CD4-positive, CD25-positive, alpha-beta regulatory T cell (primary cell): ENCODE measurements at regions not wholly inside any gene's neighbourhood (a gene's known extent, or its start where the extent isn't known, plus 50 kb on each side); places are given as distances from the start of the nearest gene placed in this dataset.

Experiments
- ATAC-seq, 2 donors: fragments of 150-1000 bp; cut with Tn5 transposase; one replicate each; pipeline ENCODE4 v1.10.0; 2021; ENCODE audit warnings: low read depth in 2 of 2, moderate number of reproducible peaks in 2 of 2, moderate library complexity in 1 of 2
- DNase-seq, 3 donors: peaks; one replicate each; pipeline versions ENCODE4 v3.0.0 to v3.0.0-alpha.2; 2012 to 2022; ENCODE audit warnings: mixed read lengths in 1 of 3
- H3K27ac ChIP-seq: one replicate; pipeline ENCODE4 v1.7.0; 2013; ENCODE audit warnings: mild to moderate bottlenecking, low read length; ENCODE audit not compliant: insufficient read depth, poor library complexity, severe bottlenecking
- H3K27me3 ChIP-seq: one replicate; pipeline ENCODE4 v1.7.0; 2013; ENCODE audit warnings: low read length; ENCODE audit not compliant: control insufficient read depth, insufficient read depth
- H3K36me3 ChIP-seq: one replicate; pipeline ENCODE4 v1.7.0; 2013; ENCODE audit warnings: mild to moderate bottlenecking, low read length, moderate library complexity; ENCODE audit not compliant: control insufficient read depth, insufficient read depth
- H3K4me1 ChIP-seq: 2 replicates; pipeline ENCODE4 v1.7.0; 2013; ENCODE audit warnings: mild to moderate bottlenecking, low read length; ENCODE audit not compliant: insufficient read depth, control insufficient read depth, poor library complexity, severe bottlenecking
- H3K4me3 ChIP-seq: one replicate; pipeline ENCODE4 v1.7.0; 2013; ENCODE audit warnings: low read depth, mild to moderate bottlenecking, low read length, moderate library complexity
- H3K9me3 ChIP-seq, 2 experiments: 1 replicate in 1 of 2; 2 replicates in 1 of 2; pipeline ENCODE4 v1.7.0; 2013; ENCODE audit warnings: low read length in 2 of 2, mild to moderate bottlenecking in 1 of 2, moderate library complexity in 1 of 2; ENCODE audit not compliant: control insufficient read depth in 2 of 2
- H3K27ac Mint-ChIP-seq, 3 donors: one replicate each; pipeline ENCODE4 v1.8.0; 2020 to 2022; ENCODE audit warnings: mild to moderate bottlenecking in 3 of 3, mixed read lengths in 3 of 3, moderate library complexity in 2 of 3
- H3K27me3 Mint-ChIP-seq: one replicate; pipeline ENCODE4 v1.8.0; 2022; ENCODE audit warnings: mild to moderate bottlenecking, mixed read lengths
- H3K36me3 Mint-ChIP-seq: one replicate; pipeline ENCODE4 v1.8.0; 2020; ENCODE audit warnings: mixed read lengths
- H3K4me1 Mint-ChIP-seq, 4 donors: one replicate each; pipeline ENCODE4 v1.8.0; 2020 to 2022; ENCODE audit warnings: mixed read lengths in 4 of 4, mild to moderate bottlenecking in 1 of 4
- H3K4me3 Mint-ChIP-seq, 4 donors: one replicate each; pipeline ENCODE4 v1.8.0; 2020 to 2022; ENCODE audit warnings: mild to moderate bottlenecking in 4 of 4, mixed read lengths in 4 of 4, moderate library complexity in 3 of 4
- H3K9me3 Mint-ChIP-seq, 7 donors: one replicate each; pipeline ENCODE4 v1.8.0; 2020 to 2022; ENCODE audit warnings: mixed read lengths in 7 of 7, mild to moderate bottlenecking in 3 of 7, moderate library complexity in 2 of 7

- no peaks in the 10 kb centered on the region for H3K4me1 ChIP-seq
- no peaks in the 10 kb centered on the region for H3K36me3 ChIP-seq
- Mint-ChIP-seq H3K9me3 (peaks cover 0 to 2% (median 0%) of the 10 kb centered on the region in 7 donors), H3K4me1 (no peaks in the 10 kb centered on the region), H3K27me3 (no peaks in the 10 kb centered on the region), H3K4me3 (no peak overlapping the region), H3K36me3 (no peaks in the 10 kb centered on the region), H3K27ac (no peak overlapping the region)
- DNase-seq = no peak
- H3K27ac ChIP-seq = no peak overlapping the region
- H3K4me3 ChIP-seq = no peak overlapping the region
- H3K27me3 ChIP-seq = no peaks in the 10 kb centered on the region
- no peaks in the 10 kb centered on the region for H3K9me3 ChIP-seq
- ATAC-seq = no peak
Observed at GRCh38 chr13:21822029-21822428, 151.2 kb downstream of the FGF9 start.

GRCh38 chr13:21823416-21823815, 152.5 kb downstream of the FGF9 start:
- DNase-seq (no peak), ATAC-seq (no peak)
- Histone ChIP-seq H3K27me3 (no peaks in the 10 kb centered on the region), H3K4me1 (no peaks in the 10 kb centered on the region), H3K4me3 (no peak overlapping the region), H3K9me3 (no peaks in the 10 kb centered on the region), H3K36me3 (no peaks in the 10 kb centered on the region), H3K27ac (no peak overlapping the region)
- no peaks in the 10 kb centered on the region for H3K27me3 Mint-ChIP-seq
- no peaks in the 10 kb centered on the region for H3K36me3 Mint-ChIP-seq
- no peak overlapping the region for H3K27ac Mint-ChIP-seq
- H3K9me3 Mint-ChIP-seq = peaks cover 0 to 2% (median 0%) of the 10 kb centered on the region in 7 donors
- no peaks in the 10 kb centered on the region for H3K4me1 Mint-ChIP-seq
- no peak overlapping the region for H3K4me3 Mint-ChIP-seq

- Histone ChIP-seq H3K4me1 (no peaks in the 10 kb centered on the region), H3K4me3 (no peak overlapping the region), H3K9me3 (no peaks in the 10 kb centered on the region), H3K36me3 (no peaks in the 10 kb centered on the region), H3K27ac (no peak overlapping the region), H3K27me3 (no peaks in the 10 kb centered on the region)
- Mint-ChIP-seq H3K36me3 (no peaks in the 10 kb centered on the region), H3K4me3 (no peak overlapping the region), H3K27ac (no peak overlapping the region), H3K27me3 (no peaks in the 10 kb centered on the region), H3K4me1 (no peaks in the 10 kb centered on the region), H3K9me3 (peaks cover 0 to 2% (median 0%) of the 10 kb centered on the region in 7 donors)
- ATAC-seq = no peak
- no peak for DNase-seq
Observed at GRCh38 chr13:21823949-21824348, 153.1 kb downstream of the FGF9 start.

DNA sequence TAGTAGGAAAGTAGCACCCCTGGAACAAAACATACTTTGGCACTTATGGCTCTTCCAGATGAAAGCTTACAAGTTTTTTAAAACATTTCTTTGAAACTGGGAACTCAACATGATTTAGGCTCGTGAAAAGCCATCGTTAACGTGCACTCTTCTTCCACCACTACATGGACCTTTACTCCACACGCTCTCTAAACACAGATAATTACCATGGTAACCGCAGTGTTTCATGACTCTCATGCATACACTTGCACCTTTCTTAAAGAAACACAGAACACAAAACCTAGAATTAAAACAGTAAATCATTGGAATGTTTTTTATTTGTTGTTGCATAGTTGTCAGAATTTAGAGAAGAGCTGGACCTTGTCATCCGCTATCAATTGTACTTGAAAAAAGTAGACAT, 154.3 kb downstream of the FGF9 start:
- Histone ChIP-seq H3K4me1 (no peaks in the 10 kb centered on the region), H3K4me3 (no peak overlapping the region), H3K27ac (no peak overlapping the region), H3K36me3 (no peaks in the 10 kb centered on the region), H3K27me3 (no peaks in the 10 kb centered on the region), H3K9me3 (no peaks in the 10 kb centered on the region)
- H3K27ac Mint-ChIP-seq = peak overlapping the region in 1 of 3 donors; percentile 35
- no peaks in the 10 kb centered on the region for H3K4me1 Mint-ChIP-seq
- H3K4me3 Mint-ChIP-seq = no peak overlapping the region
- DNase-seq (no peak), ATAC-seq (no peak)
- H3K9me3 Mint-ChIP-seq = peaks cover 0 to 3% (median 0%) of the 10 kb centered on the region in 7 donors
- H3K27me3 Mint-ChIP-seq = no peaks in the 10 kb centered on the region
- H3K36me3 Mint-ChIP-seq = no peaks in the 10 kb centered on the region

DNA sequence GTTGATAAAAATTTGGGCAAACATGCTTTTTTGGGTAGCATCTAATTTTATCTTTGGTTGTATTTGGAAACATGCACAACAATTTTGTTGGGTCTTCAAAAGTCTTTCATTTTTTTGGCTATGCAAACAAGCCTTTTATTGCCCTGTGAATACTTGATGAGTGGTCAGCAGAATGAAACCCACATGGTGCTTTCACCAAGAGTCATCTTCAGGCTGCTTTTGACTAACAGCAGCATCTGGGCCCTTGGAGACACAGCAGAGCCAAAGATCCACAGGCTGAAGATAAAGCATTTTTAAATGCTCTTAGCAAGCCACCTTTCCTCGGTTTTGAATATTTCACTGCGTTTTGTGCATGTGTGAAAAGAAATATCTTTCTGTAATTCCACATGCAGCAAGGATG, 154.9 kb downstream of the FGF9 start:
- Mint-ChIP-seq H3K27me3 (no peaks in the 10 kb centered on the region), H3K36me3 (no peaks in the 10 kb centered on the region), H3K9me3 (peaks cover 0 to 3% (median 0%) of the 10 kb centered on the region in 7 donors), H3K4me1 (no peaks in the 10 kb centered on the region), H3K27ac (no peak overlapping the region), H3K4me3 (no peak overlapping the region)
- Histone ChIP-seq H3K36me3 (no peaks in the 10 kb centered on the region), H3K9me3 (no peaks in the 10 kb centered on the region), H3K4me1 (no peaks in the 10 kb centered on the region), H3K4me3 (no peak overlapping the region), H3K27ac (no peak overlapping the region), H3K27me3 (no peaks in the 10 kb centered on the region)
- DNase-seq (no peak), ATAC-seq (no peak)

- Mint-ChIP-seq H3K9me3 (peaks cover 0 to 3% (median 0%) of the 10 kb centered on the region in 7 donors), H3K27me3 (no peaks in the 10 kb centered on the region), H3K4me3 (no peak overlapping the region), H3K27ac (no peak overlapping the region), H3K36me3 (no peaks in the 10 kb centered on the region), H3K4me1 (no peaks in the 10 kb centered on the region)
- DNase-seq = no peak
- no peaks in the 10 kb centered on the region for H3K9me3 ChIP-seq
- H3K4me3 ChIP-seq = no peak overlapping the region
- no peak for ATAC-seq
- H3K27me3 ChIP-seq = no peaks in the 10 kb centered on the region
- no peaks in the 10 kb centered on the region for H3K4me1 ChIP-seq
- no peak overlapping the region for H3K27ac ChIP-seq
- no peaks in the 10 kb centered on the region for H3K36me3 ChIP-seq
Observed at GRCh38 chr13:21826214-21827015, 155.5 kb downstream of the FGF9 start.

- H3K4me1 Mint-ChIP-seq = no peaks in the 10 kb centered on the region
- no peaks in the 10 kb centered on the region for H3K27me3 Mint-ChIP-seq
- Histone ChIP-seq H3K27ac (no peak overlapping the region), H3K27me3 (no peaks in the 10 kb centered on the region), H3K4me1 (no peaks in the 10 kb centered on the region), H3K36me3 (no peaks in the 10 kb centered on the region), H3K9me3 (no peaks in the 10 kb centered on the region), H3K4me3 (no peak overlapping the region)
- ATAC-seq (no peak), DNase-seq (no peak)
- no peak overlapping the region for H3K4me3 Mint-ChIP-seq
- peaks cover 0 to 3% (median 1%) of the 10 kb centered on the region in 7 donors for H3K9me3 Mint-ChIP-seq
- H3K27ac Mint-ChIP-seq = no peak overlapping the region
- H3K36me3 Mint-ChIP-seq = no peaks in the 10 kb centered on the region
Observed at GRCh38 chr13:21831654-21832324, 160.9 kb downstream of the FGF9 start.

- no peaks in the 10 kb centered on the region for H3K4me1 Mint-ChIP-seq
- H3K36me3 ChIP-seq = no peaks in the 10 kb centered on the region
Observed at GRCh38 chr13:21833921-21834320, 163.0 kb downstream of the FGF9 start.

More at GRCh38 chr13:21833921-21834320, 163.0 kb downstream of the FGF9 start:
- no peak overlapping the region for H3K4me3 ChIP-seq
- Mint-ChIP-seq H3K36me3 (no peaks in the 10 kb centered on the region), H3K9me3 (peaks cover 0 to 5% (median 1%) of the 10 kb centered on the region in 7 donors), H3K27ac (no peak overlapping the region), H3K4me3 (no peak overlapping the region), H3K27me3 (no peaks in the 10 kb centered on the region)
- no peaks in the 10 kb centered on the region for H3K27me3 ChIP-seq
- no peaks in the 10 kb centered on the region for H3K9me3 ChIP-seq
- DNase-seq (no peak), ATAC-seq (no peak)
- H3K4me1 ChIP-seq = no peaks in the 10 kb centered on the region
- no peak overlapping the region for H3K27ac ChIP-seq
